ENCODE measurements at regions not wholly inside any gene's neighbourhood (a gene's known extent, or its start where the extent isn't known, plus 50 kb on each side); places are given as distances from the start of the nearest gene placed in this dataset.

DNA sequence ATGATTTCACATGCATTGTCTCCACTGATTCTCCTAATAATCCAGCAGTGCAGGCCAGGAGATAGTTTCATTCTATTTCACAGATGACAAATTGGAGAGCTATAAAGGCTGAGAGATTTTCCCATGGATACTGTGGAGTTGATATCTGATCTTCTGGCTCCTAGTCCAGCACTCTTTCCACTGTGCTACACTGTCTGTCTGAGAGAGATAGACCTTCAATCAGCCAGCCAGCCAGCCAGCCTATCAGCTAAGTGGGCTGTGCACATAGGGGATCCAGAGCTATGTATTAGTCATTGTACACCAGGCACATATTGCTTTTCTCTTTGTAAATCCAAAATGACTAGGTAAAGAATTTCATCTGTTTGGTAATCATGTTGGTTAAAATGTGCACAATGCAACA is 91.8 kb upstream of the ATP2B1 start:
- Histone ChIP-seq H3K4me1 (no peaks in the 10 kb centered on the region), H3K27me3 (ENCODE audit: insufficient read depth in 3 of 3, low read length in 2 of 3) (no peaks in the 10 kb centered on the region), H3K4me3 (no peak overlapping the region), H3K9me3 (no peaks in the 10 kb centered on the region), H3K27ac (no peak overlapping the region), H3K36me3 (ENCODE audit: insufficient read depth in 1 of 2, low read depth in 1 of 2) (no peaks in the 10 kb centered on the region)
- TF ChIP-seq, protein P1, sequence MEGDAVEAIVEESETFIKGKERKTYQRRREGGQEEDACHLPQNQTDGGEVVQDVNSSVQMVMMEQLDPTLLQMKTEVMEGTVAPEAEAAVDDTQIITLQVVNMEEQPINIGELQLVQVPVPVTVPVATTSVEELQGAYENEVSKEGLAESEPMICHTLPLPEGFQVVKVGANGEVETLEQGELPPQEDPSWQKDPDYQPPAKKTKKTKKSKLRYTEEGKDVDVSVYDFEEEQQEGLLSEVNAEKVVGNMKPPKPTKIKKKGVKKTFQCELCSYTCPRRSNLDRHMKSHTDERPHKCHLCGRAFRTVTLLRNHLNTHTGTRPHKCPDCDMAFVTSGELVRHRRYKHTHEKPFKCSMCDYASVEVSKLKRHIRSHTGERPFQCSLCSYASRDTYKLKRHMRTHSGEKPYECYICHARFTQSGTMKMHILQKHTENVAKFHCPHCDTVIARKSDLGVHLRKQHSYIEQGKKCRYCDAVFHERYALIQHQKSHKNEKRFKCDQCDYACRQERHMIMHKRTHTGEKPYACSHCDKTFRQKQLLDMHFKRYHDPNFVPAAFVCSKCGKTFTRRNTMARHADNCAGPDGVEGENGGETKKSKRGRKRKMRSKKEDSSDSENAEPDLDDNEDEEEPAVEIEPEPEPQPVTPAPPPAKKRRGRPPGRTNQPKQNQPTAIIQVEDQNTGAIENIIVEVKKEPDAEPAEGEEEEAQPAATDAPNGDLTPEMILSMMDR (IDR thresholded peaks at IDR 0.05): no peak
- intact Hi-C loops (cut with DNase I): no loop called here
- DNase-seq (no peak), ATAC-seq (no peak)

DNA sequence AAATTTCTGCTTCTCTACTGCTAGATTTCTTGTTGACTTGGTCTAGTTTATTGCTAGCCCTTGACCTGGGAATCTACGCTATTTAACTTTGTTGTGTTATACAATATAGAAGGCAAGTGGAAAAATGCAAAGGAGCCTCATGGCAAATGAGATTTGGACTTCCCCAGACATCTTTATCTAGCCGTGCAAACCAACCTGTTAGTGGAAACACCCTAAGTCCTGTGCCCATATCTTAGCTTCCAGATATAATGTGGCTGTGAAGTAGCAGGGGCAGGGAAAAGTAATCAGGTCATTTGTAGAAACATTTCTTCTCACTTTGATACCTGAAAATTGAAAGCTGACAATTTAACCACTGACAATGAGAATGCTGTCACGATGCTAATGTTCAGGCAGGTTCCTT is 90.7 kb upstream of the ATP2B1 start:
- ATAC-seq (no peak), DNase-seq (no peak)
- intact Hi-C loops (cut with DNase I): no loop called here
- Histone ChIP-seq H3K4me3 (no peak overlapping the region), H3K9me3 (no peaks in the 10 kb centered on the region), H3K36me3 (ENCODE audit: insufficient read depth in 1 of 2, low read depth in 1 of 2) (no peaks in the 10 kb centered on the region), H3K4me1 (no peaks in the 10 kb centered on the region), H3K27me3 (ENCODE audit: insufficient read depth in 3 of 3, low read length in 2 of 3) (no peaks in the 10 kb centered on the region), H3K27ac (no peak overlapping the region)
- WGBS, 3 donors: 90 to 96% (median 90%) methylated on average over 3 of the region's 3 CpGs
- TF ChIP-seq, protein P1 (IDR thresholded peaks at IDR 0.05): no peak

DNA sequence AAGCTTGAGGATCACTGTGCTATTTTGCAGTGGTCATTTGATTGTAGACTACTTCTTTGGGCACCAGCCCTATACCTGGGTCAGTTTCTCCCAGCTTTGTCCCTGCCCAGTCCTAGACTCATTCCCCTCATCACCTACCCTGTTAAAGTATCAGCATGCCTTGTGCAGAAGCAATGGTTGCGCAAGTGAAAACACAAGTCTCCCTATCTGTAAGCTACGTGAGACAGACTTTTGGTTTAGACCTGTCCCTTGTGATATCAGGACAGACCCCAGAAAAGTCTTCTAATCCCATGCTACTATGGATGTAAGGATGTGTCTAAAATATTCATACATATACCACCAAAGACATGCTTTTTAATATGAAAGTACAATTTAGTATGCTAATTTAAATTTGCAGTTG is 88.8 kb upstream of the ATP2B1 start:
- Histone ChIP-seq H3K27me3 (ENCODE audit: insufficient read depth in 3 of 3, low read length in 2 of 3) (no peaks in the 10 kb centered on the region), H3K4me3 (no peak overlapping the region), H3K36me3 (ENCODE audit: insufficient read depth in 1 of 2, low read depth in 1 of 2) (no peaks in the 10 kb centered on the region), H3K27ac (no peak overlapping the region), H3K9me3 (no peaks in the 10 kb centered on the region), H3K4me1 (no peaks in the 10 kb centered on the region)
- no peak for DNase-seq
- 92 to 100% (median 95%) methylated on average over 2 of the region's 2 CpGs for WGBS, 3 donors
- intact Hi-C loops (cut with DNase I): no loop called here
- TF ChIP-seq, protein P1 (IDR thresholded peaks at IDR 0.05): no peak
- no peak for ATAC-seq

DNA sequence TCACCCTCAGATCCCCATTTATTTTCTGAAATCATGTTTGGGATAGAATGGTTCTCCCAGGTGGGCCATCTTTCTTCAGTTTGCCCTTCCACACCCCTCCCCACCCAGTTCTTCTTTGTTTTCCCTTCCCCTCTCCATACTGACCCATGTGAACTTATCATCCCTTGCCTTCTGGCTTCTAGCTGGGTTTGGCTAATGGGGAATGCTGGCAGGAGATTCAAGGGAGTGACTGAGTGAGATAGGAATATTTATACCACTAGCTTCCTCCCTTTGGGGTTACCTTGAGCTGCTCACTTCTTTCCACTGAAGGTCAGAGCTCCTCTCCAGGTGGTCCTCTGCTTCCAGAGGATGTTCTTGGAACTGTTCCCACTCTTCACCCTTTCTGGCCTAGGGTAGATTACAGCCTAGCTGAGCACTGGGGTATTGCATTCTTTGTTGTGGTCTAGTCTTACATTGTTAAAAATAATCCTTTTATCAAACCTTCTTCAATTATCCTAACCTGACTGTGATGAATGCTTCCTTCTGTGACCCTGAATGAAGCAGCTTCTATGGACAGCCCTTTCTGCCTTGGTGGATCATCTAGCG is 88.3 kb upstream of the ATP2B1 start:
- H3K27me3 ChIP-seq (ENCODE audit: insufficient read depth in 3 of 3, low read length in 2 of 3): no peaks in the 10 kb centered on the region
- DNase-seq (no peak), ATAC-seq (no peak)
- intact Hi-C loops (cut with DNase I): no loop called here
- no peak overlapping the region for H3K4me3 ChIP-seq
- H3K36me3 ChIP-seq (ENCODE audit: insufficient read depth in 1 of 2, low read depth in 1 of 2): no peaks in the 10 kb centered on the region
- H3K9me3 ChIP-seq: no peaks in the 10 kb centered on the region
- TF ChIP-seq, protein P1 (IDR thresholded peaks at IDR 0.05): no peak
- no peaks in the 10 kb centered on the region for H3K4me1 ChIP-seq
- 95 to 97% (median 96%) methylated on average over 1 of the region's 1 CpG for WGBS, 3 donors
- no peak overlapping the region for H3K27ac ChIP-seq

DNA sequence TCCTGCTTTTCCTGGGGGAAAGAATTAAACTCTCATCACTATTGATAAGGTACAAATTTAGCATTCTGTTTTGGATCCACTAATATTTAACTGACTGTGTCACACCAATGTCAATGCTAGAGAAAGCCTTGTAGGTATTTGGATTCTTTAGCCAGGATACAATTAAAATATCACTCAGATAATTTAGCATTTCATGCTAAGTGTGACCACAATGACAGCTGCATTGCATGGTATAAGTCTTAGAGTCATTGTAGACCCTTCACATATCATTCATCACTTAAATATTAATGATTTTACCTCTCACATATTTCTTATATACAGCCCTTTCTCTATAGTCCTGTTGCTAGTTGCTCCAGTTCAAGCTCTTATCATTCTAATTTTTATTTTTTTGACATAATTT is 85.3 kb upstream of the ATP2B1 start:
- DNase-seq (no peak), ATAC-seq (no peak)
- intact Hi-C loops (cut with DNase I): no loop called here
- no peaks in the 10 kb centered on the region for H3K36me3 ChIP-seq (ENCODE audit: insufficient read depth in 1 of 2, low read depth in 1 of 2)
- H3K4me1 ChIP-seq: no peaks in the 10 kb centered on the region
- H3K27me3 ChIP-seq (ENCODE audit: insufficient read depth in 3 of 3, low read length in 2 of 3): no peaks in the 10 kb centered on the region
- no peaks in the 10 kb centered on the region for H3K9me3 ChIP-seq
- TF ChIP-seq, protein P1 (IDR thresholded peaks at IDR 0.05): no peak
- no peak overlapping the region for H3K4me3 ChIP-seq
- H3K27ac ChIP-seq: no peak overlapping the region

All from psoas muscle (tissue), 7 donors.